KMS-11 (cell line): ENCODE measurements at regions not wholly inside any gene's neighbourhood (a gene's known extent, or its start where the extent isn't known, plus 50 kb on each side); places are given as distances from the start of the nearest gene placed in this dataset.

ENCODE experiments used
- H2AFZ ChIP-seq: fragments of 200-600 bp; sonication (generic); 2 replicates; pipeline ENCODE4 v1.6.1; 2016; ENCODE audit warnings: antibody characterized with exemption, mixed run types, low read depth
- H3K27ac ChIP-seq: fragments of 200-600 bp; sonication (generic); 2 replicates; pipeline ENCODE4 v1.6.1; 2016; ENCODE audit warnings: mild to moderate bottlenecking, mixed run types
- H3K27me3 ChIP-seq: fragments of 200-600 bp; sonication (generic); 2 replicates; pipeline ENCODE4 v1.6.1; 2017; ENCODE audit warnings: mild to moderate bottlenecking, low read depth, mixed run types, moderate library complexity; ENCODE audit not compliant: insufficient read depth
- H3K36me3 ChIP-seq: fragments of 200-600 bp; sonication (generic); 2 replicates; pipeline ENCODE4 v1.6.1; 2017; ENCODE audit warnings: mild to moderate bottlenecking, mixed run types; ENCODE audit not compliant: insufficient read depth
- H3K4me1 ChIP-seq: fragments of 200-600 bp; sonication (generic); 2 replicates; pipeline ENCODE4 v1.6.1; 2016; ENCODE audit warnings: mild to moderate bottlenecking, low read depth, mixed run types; ENCODE audit not compliant: poor library complexity, severe bottlenecking
- H3K4me2 ChIP-seq: fragments of 200-600 bp; sonication (generic); 2 replicates; pipeline ENCODE4 v1.7.0; 2016; ENCODE audit warnings: mild to moderate bottlenecking, mixed run types
- H3K4me3 ChIP-seq: fragments of 200-600 bp; sonication (generic); IDR thresholded peaks from 2 replicates; pipeline ENCODE4 v1.6.1; 2017; ENCODE audit warnings: low read depth, low read length, mixed read lengths; ENCODE audit not compliant: insufficient read depth
- H3K79me2 ChIP-seq: fragments of 200-600 bp; sonication (generic); 2 replicates; pipeline ENCODE4 v1.6.1; 2016; ENCODE audit warnings: low read depth, mixed run types; ENCODE audit not compliant: insufficient read depth
- H3K9ac ChIP-seq: fragments of 200-600 bp; sonication (generic); 2 replicates; pipeline ENCODE4 v1.6.1; 2016; ENCODE audit warnings: mild to moderate bottlenecking, mixed run types
- H4K20me1 ChIP-seq: fragments of 200-600 bp; sonication (generic); 2 replicates; pipeline ENCODE4 v1.6.1; 2016; ENCODE audit warnings: mild to moderate bottlenecking, mixed run types; ENCODE audit not compliant: insufficient read depth
- CTCF ChIP-seq: fragments of 200-600 bp; sonication (generic); conservative IDR thresholded peaks from 2 replicates; pipeline ENCODE4 v1.6.1; 2017; ENCODE audit warnings: low read depth, mild to moderate bottlenecking, antibody characterized with exemption, low read length, moderate library complexity, mixed read lengths

- Histone ChIP-seq H3K36me3 (no peaks in the 10 kb centered on the region), H2AFZ (no peak overlapping the region), H3K79me2 (no peaks in the 10 kb centered on the region), H3K27ac (no peak overlapping the region), H3K4me3 (no peak overlapping the region), H3K9ac (no peak overlapping the region), H3K4me1 (no peaks in the 10 kb centered on the region), H3K27me3 (no peaks in the 10 kb centered on the region), H4K20me1 (no peaks in the 10 kb centered on the region), H3K4me2 (no peak overlapping the region)
- TF ChIP-seq CTCF: no peak
These were observed 754.7 kb downstream of the BCL11A start for GRCh38 chr2:59798687-59799232.

- Histone ChIP-seq H3K9ac (no peak overlapping the region), H3K79me2 (no peaks in the 10 kb centered on the region), H3K27me3 (no peaks in the 10 kb centered on the region), H2AFZ (no peak overlapping the region), H3K36me3 (no peaks in the 10 kb centered on the region), H3K4me3 (no peak overlapping the region), H3K27ac (no peak overlapping the region), H3K4me2 (no peak overlapping the region), H4K20me1 (no peaks in the 10 kb centered on the region), H3K4me1 (no peaks in the 10 kb centered on the region)
- TF ChIP-seq CTCF: no peak
These were observed 762.3 kb downstream of the BCL11A start for GRCh38 chr2:59791004-59791618.

GRCh38 chr2:59790186-59791003 is 763.1 kb downstream of the BCL11A start:
- no peak overlapping the region for H3K9ac ChIP-seq
- no peak overlapping the region for H3K27ac ChIP-seq
- H3K79me2 ChIP-seq: no peaks in the 10 kb centered on the region
- no peaks in the 10 kb centered on the region for H4K20me1 ChIP-seq
- no peaks in the 10 kb centered on the region for H3K4me1 ChIP-seq
- no peak overlapping the region for H3K4me3 ChIP-seq
- no peak overlapping the region for H2AFZ ChIP-seq
- no peak overlapping the region for H3K4me2 ChIP-seq
- no peaks in the 10 kb centered on the region for H3K27me3 ChIP-seq
- no peak for TF ChIP-seq CTCF
- no peaks in the 10 kb centered on the region for H3K36me3 ChIP-seq

- TF ChIP-seq CTCF: no peak
- Histone ChIP-seq H2AFZ (no peak overlapping the region), H3K4me2 (no peak overlapping the region), H3K27ac (no peak overlapping the region), H3K9ac (no peak overlapping the region), H3K4me3 (no peak overlapping the region), H3K36me3 (no peaks in the 10 kb centered on the region), H3K27me3 (no peaks in the 10 kb centered on the region), H3K79me2 (no peaks in the 10 kb centered on the region), H4K20me1 (no peaks in the 10 kb centered on the region), H3K4me1 (no peaks in the 10 kb centered on the region)
These were observed 763.9 kb downstream of the BCL11A start for GRCh38 chr2:59789523-59789922.
